ENCODE measurements at regions not wholly inside any gene's neighbourhood (a gene's known extent, or its start where the extent isn't known, plus 50 kb on each side); places are given as distances from the start of the nearest gene placed in this dataset.

DNA sequence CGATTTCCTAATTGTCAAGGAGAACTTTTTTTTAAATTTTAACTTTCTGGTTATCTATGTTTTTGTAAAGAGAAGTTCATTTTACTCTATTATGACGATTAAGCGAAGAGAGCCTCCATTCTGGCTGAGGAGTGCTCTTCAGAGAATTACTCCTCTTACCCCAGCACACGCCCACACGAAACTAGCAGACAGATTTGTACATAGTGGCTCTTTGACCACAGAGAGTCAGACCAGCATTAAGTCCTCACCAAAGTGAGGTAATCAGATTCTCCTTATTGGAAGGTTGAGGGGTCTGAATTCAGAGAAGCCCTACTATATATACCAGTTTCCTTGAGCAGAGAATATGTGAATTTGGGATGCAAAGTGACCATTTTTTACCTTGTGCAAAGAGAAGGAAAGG, 204.8 kb upstream of the TSC22D2 start:
- TF ChIP-seq, protein P1, sequence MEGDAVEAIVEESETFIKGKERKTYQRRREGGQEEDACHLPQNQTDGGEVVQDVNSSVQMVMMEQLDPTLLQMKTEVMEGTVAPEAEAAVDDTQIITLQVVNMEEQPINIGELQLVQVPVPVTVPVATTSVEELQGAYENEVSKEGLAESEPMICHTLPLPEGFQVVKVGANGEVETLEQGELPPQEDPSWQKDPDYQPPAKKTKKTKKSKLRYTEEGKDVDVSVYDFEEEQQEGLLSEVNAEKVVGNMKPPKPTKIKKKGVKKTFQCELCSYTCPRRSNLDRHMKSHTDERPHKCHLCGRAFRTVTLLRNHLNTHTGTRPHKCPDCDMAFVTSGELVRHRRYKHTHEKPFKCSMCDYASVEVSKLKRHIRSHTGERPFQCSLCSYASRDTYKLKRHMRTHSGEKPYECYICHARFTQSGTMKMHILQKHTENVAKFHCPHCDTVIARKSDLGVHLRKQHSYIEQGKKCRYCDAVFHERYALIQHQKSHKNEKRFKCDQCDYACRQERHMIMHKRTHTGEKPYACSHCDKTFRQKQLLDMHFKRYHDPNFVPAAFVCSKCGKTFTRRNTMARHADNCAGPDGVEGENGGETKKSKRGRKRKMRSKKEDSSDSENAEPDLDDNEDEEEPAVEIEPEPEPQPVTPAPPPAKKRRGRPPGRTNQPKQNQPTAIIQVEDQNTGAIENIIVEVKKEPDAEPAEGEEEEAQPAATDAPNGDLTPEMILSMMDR (IDR thresholded peaks at IDR 0.05), result no peak
- TF ChIP-seq RELA (CRISPR knock-in tag; IDR thresholded peaks at IDR 0.05; ENCODE audit: borderline replicate concordance) (no peak), NR2C2 (CRISPR knock-in tag; IDR thresholded peaks at IDR 0.05) (no peak), CREB1 (CRISPR knock-in tag; IDR thresholded peaks at IDR 0.05) (no peak)
